Mesendoderm (in vitro differentiated cells): ENCODE measurements at regions not wholly inside any gene's neighbourhood (a gene's known extent, or its start where the extent isn't known, plus 50 kb on each side); places are given as distances from the start of the nearest gene placed in this dataset.

Experiments used
- DNase-seq: peaks from one replicate; pipeline ENCODE4 v3.0.0; 2013
- H2AK5ac ChIP-seq: 2 replicates; pipeline ENCODE4 v1.6.1; 2013; ENCODE audit warnings: low read length, inconsistent platforms
- H2BK120ac ChIP-seq: 2 replicates; pipeline ENCODE4 v1.6.1; 2013; ENCODE audit warnings: low read depth, mild to moderate bottlenecking, low read length, moderate library complexity, mixed read lengths
- H2BK15ac ChIP-seq: replicated peaks from 2 replicates; pipeline ENCODE4 v1.6.1; 2013; ENCODE audit warnings: low read depth, mild to moderate bottlenecking, moderate library complexity
- H2BK5ac ChIP-seq: 2 replicates; pipeline ENCODE4 v1.6.1; 2013; ENCODE audit warnings: low read length, inconsistent platforms
- H3K18ac ChIP-seq: 2 replicates; pipeline ENCODE4 v1.6.1; 2013; ENCODE audit warnings: mild to moderate bottlenecking, low read length, mixed read lengths
- H3K23ac ChIP-seq: one replicate; pipeline ENCODE4 v1.6.1; 2013; ENCODE audit warnings: low read length
- H3K27ac ChIP-seq: 2 replicates; pipeline ENCODE4 v1.5.1; 2013; ENCODE audit warnings: low read depth, mild to moderate bottlenecking, inconsistent platforms, low read length, moderate library complexity
- H3K27me3 ChIP-seq: 2 replicates; pipeline ENCODE4 v1.6.1; 2013; ENCODE audit warnings: low read length, control low read depth, mild to moderate bottlenecking, inconsistent platforms; ENCODE audit not compliant: insufficient read depth, poor library complexity
- H3K36me3 ChIP-seq: 2 replicates; pipeline ENCODE4 v1.6.1; 2013; ENCODE audit warnings: low read length, inconsistent platforms; ENCODE audit not compliant: control insufficient read depth, insufficient read depth
- H3K4ac ChIP-seq: one replicate; pipeline ENCODE4 v1.6.1; 2013; ENCODE audit warnings: low read depth, mild to moderate bottlenecking, low read length, moderate library complexity
- H3K4me1 ChIP-seq: 2 replicates; pipeline ENCODE4 v1.6.1; 2013; ENCODE audit warnings: low read depth, low read length, inconsistent platforms; ENCODE audit not compliant: control insufficient read depth
- H3K4me2 ChIP-seq: 2 replicates; pipeline ENCODE4 v1.6.1; 2013; ENCODE audit warnings: low read length
- H3K4me3 ChIP-seq: 2 replicates; pipeline ENCODE4 v1.5.1; 2013; ENCODE audit warnings: mild to moderate bottlenecking, low read length
- H3K56ac ChIP-seq: one replicate; pipeline ENCODE4 v1.6.1; 2013; ENCODE audit warnings: low read length
- H3K79me1 ChIP-seq: 2 replicates; pipeline ENCODE4 v1.6.1; 2013; ENCODE audit warnings: low read length, inconsistent platforms
- H3K79me2 ChIP-seq: 2 replicates; pipeline ENCODE4 v1.6.1; 2013; ENCODE audit warnings: mild to moderate bottlenecking, low read length; ENCODE audit not compliant: control insufficient read depth, insufficient read depth
- H3K9ac ChIP-seq: 2 replicates; pipeline ENCODE4 v1.6.1; 2013; ENCODE audit warnings: low read length, inconsistent platforms
- H4K5ac ChIP-seq: one replicate; pipeline ENCODE4 v1.6.1; 2013; ENCODE audit warnings: low read length
- H4K8ac ChIP-seq: one replicate; pipeline ENCODE4 v1.6.1; 2013; ENCODE audit warnings: low read depth, mild to moderate bottlenecking, control low read depth, low read length, moderate library complexity
- WGBS: extraction: QIAGEN DNeasy Blood & Tissue Kit; methylation state at CpG from one replicate; pipeline ENCODE4 v1.1.7; 2013; ENCODE audit warnings: low lambda C conversion rate, missing lambda C conversion rate; ENCODE audit not compliant: insufficient coverage; ENCODE audit errors: extremely low coverage; 5-methylcytosine and 5-hydroxymethylcytosine counted together

DNA sequence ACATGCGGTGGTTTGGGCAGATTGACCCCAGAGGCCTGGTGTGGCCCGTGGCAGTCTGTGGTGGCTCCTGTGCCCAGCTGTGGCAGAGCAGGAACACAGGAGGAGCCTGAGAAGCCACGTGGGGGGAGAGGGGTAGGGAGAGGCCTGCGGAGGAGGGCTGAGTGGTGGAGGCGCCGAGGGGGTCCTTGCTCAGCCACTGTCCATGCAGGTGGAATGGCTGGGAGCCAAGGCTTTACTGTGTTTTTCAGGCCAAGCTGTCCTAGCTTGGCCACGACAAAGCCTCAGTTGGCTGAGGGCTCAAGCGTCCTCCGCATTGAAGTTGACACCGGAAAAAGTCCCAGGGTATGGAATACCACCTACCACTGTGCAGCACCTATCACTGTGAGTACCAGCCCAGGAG, 107.0 kb downstream of the VEGFA start:
- H3K36me3 ChIP-seq = no peaks in the 10 kb centered on the region
- H3K23ac ChIP-seq = no peak overlapping the region
- no peak for DNase-seq
- no peak overlapping the region for H2BK15ac ChIP-seq
- H3K79me2 ChIP-seq = no peaks in the 10 kb centered on the region
- no peak overlapping the region for H4K8ac ChIP-seq
- H3K56ac ChIP-seq = no peak overlapping the region
- no peak overlapping the region for H3K27ac ChIP-seq
- no peak overlapping the region for H2BK5ac ChIP-seq
- no peak overlapping the region for H2AK5ac ChIP-seq
- no peak overlapping the region for H2BK120ac ChIP-seq
- H3K18ac ChIP-seq = no peak overlapping the region
- no peaks in the 10 kb centered on the region for H3K27me3 ChIP-seq
- H3K79me1 ChIP-seq = no peaks in the 10 kb centered on the region
- H3K9ac ChIP-seq = no peak overlapping the region
- H3K4me3 ChIP-seq = no peak overlapping the region
- no peak overlapping the region for H4K5ac ChIP-seq
- H3K4ac ChIP-seq = no peak overlapping the region
- WGBS = no CpG with 5 or more reads among the region's 10 CpGs
- no peaks in the 10 kb centered on the region for H3K4me1 ChIP-seq
- H3K4me2 ChIP-seq = no peak overlapping the region

DNA sequence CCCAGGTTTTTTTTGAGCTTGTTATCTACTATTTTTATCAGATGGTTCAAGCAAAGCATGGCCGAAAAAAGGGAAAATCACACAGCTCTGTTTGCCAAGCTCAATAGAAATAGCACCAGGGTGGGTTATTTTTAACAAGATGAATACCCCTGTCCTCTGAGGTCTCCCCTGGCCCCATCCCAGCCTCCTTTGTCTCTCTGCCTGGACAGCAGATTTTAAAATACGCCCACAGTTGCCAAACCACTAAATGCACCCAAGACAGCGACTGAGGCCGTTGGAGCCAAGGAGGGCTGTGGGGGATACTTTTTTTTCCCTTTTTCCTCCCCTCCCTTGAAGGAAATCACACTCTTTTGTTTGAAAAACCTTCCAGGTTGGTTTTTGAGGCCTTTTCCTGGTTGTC, 106.6 kb downstream of the VEGFA start:
- Histone ChIP-seq H2BK5ac (no peak overlapping the region), H2BK15ac (no peak overlapping the region), H2AK5ac (no peak overlapping the region), H3K4ac (no peak overlapping the region), H4K8ac (no peak overlapping the region), H2BK120ac (no peak overlapping the region), H3K27ac (no peak overlapping the region), H4K5ac (no peak overlapping the region), H3K4me3 (no peak overlapping the region), H3K4me1 (no peaks in the 10 kb centered on the region), H3K18ac (no peak overlapping the region), H3K27me3 (no peaks in the 10 kb centered on the region), H3K79me1 (no peaks in the 10 kb centered on the region), H3K79me2 (no peaks in the 10 kb centered on the region), H3K56ac (no peak overlapping the region), H3K36me3 (no peaks in the 10 kb centered on the region), H3K4me2 (no peak overlapping the region), H3K9ac (no peak overlapping the region), H3K23ac (no peak overlapping the region)
- no CpG with 5 or more reads among the region's 4 CpGs for WGBS
- DNase-seq = no peak

DNA sequence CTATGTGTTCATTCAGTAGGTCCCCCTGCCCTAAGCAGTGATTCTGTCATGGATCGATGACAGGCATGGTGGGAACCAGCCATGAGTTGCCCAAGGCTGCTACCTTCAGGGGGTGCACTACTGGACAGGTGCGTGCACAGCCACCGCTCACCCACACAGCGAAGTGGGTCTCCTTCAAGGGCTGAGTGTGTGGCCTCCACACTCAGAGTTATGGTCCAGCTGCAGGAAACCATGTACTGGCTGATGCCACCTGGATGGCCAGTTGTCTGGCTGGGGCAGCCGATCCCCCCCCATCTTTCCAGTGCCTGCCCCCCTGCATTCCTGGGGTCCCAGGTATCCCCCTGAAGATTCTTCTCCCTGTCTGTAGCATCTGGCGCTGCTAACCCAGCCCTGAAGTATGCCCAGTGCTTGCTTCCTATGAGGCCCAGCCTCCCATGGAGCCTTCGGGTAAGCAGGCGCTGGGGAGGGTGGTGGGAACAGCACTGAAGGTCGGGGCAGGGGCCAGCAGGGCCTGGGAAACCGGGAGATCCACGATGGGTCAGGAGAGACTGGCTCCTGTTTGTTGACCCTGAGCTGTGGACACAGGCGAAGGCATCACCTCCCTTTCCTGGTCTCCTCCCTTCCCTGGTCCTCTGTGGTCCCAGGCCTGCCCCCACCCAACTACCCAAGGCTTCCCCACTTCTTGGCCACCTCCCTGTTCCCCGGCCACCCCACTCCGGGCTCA, 106.0 kb downstream of the VEGFA start:
- no peak overlapping the region for H3K9ac ChIP-seq
- no peak overlapping the region for H3K4me3 ChIP-seq
- no peak overlapping the region for H3K4ac ChIP-seq
- DNase-seq = no peak
- H3K56ac ChIP-seq = no peak overlapping the region
- H3K4me1 ChIP-seq = no peaks in the 10 kb centered on the region
- no peak overlapping the region for H3K18ac ChIP-seq
- no peaks in the 10 kb centered on the region for H3K79me1 ChIP-seq
- H3K4me2 ChIP-seq = no peak overlapping the region
- no CpG with 5 or more reads among the region's 14 CpGs for WGBS
- H4K5ac ChIP-seq = no peak overlapping the region
- no peaks in the 10 kb centered on the region for H3K79me2 ChIP-seq
- H2BK120ac ChIP-seq = no peak overlapping the region
- no peak overlapping the region for H2AK5ac ChIP-seq
- H3K27me3 ChIP-seq = no peaks in the 10 kb centered on the region
- no peak overlapping the region for H3K27ac ChIP-seq
- no peak overlapping the region for H2BK15ac ChIP-seq
- no peaks in the 10 kb centered on the region for H3K36me3 ChIP-seq
- H3K23ac ChIP-seq = no peak overlapping the region
- H4K8ac ChIP-seq = no peak overlapping the region
- no peak overlapping the region for H2BK5ac ChIP-seq

DNA sequence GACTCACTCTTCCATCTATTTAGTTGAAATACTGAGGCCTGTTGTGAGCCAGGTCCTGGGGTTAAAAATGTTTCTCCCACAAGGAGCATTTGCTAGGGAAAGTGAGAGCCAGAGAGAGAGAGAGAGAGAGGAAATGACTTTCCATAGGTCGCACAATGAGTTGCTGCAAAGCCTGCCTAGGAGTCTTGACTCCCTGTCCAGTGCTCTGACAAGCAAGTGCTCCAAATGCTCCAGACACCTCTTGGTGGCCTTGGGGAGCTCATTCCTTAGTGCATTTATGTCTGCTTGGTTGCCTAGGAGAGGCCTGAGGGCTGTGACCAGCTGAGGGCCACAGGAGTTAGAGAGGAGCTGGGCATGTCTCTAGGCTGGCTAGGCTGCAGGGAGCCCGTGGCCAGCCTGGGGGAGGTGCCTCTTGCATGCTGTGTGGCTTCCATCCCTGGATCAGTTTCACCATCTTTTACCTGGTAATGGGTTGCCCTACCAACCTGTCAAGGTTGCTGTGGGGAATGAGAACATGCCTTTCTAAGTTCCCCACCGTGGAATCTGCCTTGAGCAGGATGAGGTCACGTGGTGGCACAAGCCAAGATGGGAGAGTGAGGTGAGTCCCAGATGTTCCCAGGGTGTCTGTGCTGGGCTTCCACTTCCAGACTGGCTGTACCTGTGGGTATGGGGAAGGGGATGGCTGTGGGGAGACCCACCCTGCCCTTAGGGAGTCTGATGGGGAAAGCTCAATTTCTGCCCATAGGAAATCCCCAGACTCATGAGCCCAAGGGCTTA, 105.0 kb downstream of the VEGFA start:
- Histone ChIP-seq H3K23ac (no peak overlapping the region), H4K8ac (no peak overlapping the region), H2BK120ac (no peak overlapping the region), H3K27me3 (no peaks in the 10 kb centered on the region), H2BK15ac (no peak overlapping the region), H3K4me2 (no peak overlapping the region), H3K9ac (no peak overlapping the region), H3K4me1 (peaks cover 1% of the 10 kb centered on the region), H3K36me3 (no peaks in the 10 kb centered on the region), H2BK5ac (no peak overlapping the region), H2AK5ac (no peak overlapping the region), H3K79me2 (no peaks in the 10 kb centered on the region), H3K18ac (no peak overlapping the region), H3K27ac (no peak overlapping the region), H3K4me3 (no peak overlapping the region), H4K5ac (no peak overlapping the region), H3K4ac (no peak overlapping the region), H3K79me1 (no peaks in the 10 kb centered on the region), H3K56ac (no peak overlapping the region)
- no peak for DNase-seq
- no CpG with 5 or more reads among the region's 4 CpGs for WGBS

DNA sequence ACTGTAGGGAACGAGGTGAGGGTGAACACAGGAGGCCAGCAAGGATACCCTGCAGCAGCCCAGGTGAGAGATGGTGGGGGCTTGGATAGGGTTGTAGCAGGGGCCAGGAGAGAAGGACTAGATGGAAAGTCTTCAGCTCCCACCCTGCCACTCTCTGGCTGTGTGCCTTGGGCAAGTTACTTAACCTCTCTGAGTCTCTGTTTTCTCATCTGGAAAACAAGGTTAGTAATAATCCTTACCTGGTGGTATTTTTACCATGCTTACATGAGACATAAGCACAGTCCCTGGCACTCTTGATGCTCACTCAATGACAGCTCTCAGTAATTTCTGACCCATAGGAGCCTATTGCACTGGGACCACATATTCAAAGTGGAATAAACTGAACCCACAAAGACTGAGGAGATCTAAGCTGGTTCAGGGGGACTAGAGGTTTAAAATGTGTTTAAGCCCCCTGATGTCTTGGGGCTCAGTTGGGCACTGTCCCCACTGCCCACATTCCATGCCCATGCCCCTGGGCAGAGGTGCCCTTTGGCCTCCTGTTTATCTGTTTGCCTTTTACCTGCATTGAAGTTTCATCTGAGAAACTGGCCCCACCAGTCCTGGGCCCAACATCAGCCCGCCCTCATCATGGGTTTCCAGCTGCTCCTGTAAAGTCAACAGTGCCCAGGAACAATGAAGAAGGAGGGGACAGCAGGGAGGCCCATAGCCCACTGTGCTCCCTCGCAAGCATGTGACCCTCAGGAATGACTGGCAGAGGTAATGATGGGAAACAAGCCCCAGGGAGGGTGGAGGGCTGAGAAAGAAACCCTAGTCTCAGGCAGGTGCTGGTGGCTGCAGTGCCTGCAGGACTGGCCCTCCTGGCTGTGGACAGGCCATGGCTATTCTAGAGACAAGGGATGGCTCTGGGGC, 104.0 kb downstream of the VEGFA start:
- no peak overlapping the region for H3K4ac ChIP-seq
- WGBS = no CpG with 5 or more reads among the region's 3 CpGs
- no peak overlapping the region for H3K18ac ChIP-seq
- no peak overlapping the region for H2AK5ac ChIP-seq
- no peaks in the 10 kb centered on the region for H3K79me2 ChIP-seq
- H3K9ac ChIP-seq = no peak overlapping the region
- no peak overlapping the region for H4K8ac ChIP-seq
- H4K5ac ChIP-seq = no peak overlapping the region
- peak; percentile 62 for DNase-seq
- H3K56ac ChIP-seq = no peak overlapping the region
- peaks cover 2% of the 10 kb centered on the region for H3K4me1 ChIP-seq
- no peak overlapping the region for H3K4me2 ChIP-seq
- H3K36me3 ChIP-seq = no peaks in the 10 kb centered on the region
- no peak overlapping the region for H3K27ac ChIP-seq
- H3K79me1 ChIP-seq = no peaks in the 10 kb centered on the region
- no peak overlapping the region for H3K4me3 ChIP-seq
- no peak overlapping the region for H2BK15ac ChIP-seq
- no peak overlapping the region for H2BK120ac ChIP-seq
- no peak overlapping the region for H2BK5ac ChIP-seq
- no peaks in the 10 kb centered on the region for H3K27me3 ChIP-seq
- H3K23ac ChIP-seq = no peak overlapping the region
